Activated CD4-positive, alpha-beta T cell treated with anti-CD3 and anti-CD28 coated beads, Interleukin-2, Interleukin-4, amounts not matched to agents 100 ng/mL and 50 ng/mL, durations not matched to agents 16 hours and 8 hours (primary cell): ENCODE measurements at regions not wholly inside any gene's neighbourhood (a gene's known extent, or its start where the extent isn't known, plus 50 kb on each side); places are given as distances from the start of the nearest gene placed in this dataset.

Experiments
- DNase-seq: peaks from one replicate; pipeline ENCODE4 v3.0.0-alpha.2; 2020; ENCODE audit warnings: low spot score

DNA sequence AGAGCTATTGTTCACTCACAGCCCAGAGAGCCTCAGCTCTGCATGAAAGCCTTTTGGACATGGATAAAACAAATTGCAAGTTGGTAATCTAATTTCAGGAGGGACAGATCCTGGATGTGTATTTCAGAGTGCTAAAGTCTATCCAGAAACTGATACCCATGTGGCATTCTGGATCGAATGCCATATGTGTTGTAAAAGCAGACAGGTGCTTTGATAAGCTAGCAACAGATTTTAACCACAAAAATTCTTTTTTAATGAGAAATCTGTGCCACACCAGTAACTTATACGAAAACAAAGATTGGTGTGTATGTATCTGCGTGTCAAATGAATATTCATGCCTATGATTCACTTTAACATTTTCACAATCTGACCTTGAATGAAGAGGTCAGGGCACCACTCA, 936.6 kb upstream of the MAP3K7 start:
- DNase-seq: no peak

DNA sequence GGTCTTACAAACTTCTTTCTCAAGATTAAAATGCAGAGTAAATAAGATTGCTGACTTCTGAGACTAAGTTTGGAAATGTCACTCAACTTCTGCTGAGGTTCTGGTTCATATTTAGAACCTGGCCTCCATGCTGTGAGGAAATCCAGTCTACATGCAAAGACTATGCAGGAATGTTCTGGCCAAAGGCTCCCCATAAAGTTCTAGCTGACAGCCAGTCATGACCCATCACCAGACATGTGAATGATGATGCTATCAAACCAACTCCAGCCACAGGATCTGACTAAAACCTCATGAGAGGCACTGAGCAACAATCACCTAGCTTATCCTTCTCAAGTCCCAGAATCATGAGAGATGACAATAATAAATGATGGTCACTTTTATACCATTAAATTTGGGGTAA, 935.1 kb upstream of the MAP3K7 start:
- DNase-seq: no peak

DNA sequence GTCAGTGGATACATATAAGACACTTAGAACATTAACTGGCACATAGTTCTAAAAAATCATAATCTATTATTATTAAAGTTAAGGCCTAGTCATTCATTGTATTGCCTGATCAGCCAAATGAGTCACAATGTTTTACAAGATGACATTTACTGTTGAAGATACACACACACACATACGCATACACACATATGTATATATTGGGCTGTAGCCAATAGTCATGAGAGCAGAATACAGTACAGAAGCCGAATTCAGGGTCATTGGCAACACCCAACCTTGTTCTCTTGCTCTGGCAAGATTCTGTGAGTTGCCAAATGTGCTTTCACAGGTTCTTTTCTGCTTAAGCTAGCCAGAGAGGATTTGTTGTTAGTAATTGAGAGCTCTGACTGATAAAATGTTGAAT, 922.8 kb upstream of the MAP3K7 start:
- no peak for DNase-seq

DNA sequence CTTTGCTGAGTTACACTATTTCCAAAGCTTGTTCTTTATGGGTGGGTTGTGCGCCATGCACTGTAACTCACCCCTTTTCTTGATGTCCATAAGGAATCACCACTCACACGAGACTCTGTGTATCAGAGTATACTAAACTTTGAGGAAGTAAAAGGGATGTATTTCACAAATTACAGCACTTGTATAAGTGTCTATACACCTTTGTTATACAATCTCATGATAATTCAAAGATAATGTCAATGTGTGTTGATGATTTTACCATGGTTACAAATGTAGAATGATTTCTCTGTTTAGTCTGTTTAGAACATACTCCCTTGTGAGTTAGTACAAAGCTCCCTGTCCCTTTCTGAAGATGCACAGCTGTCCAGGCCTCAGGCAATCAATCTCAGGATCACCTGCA, 922.2 kb upstream of the MAP3K7 start:
- DNase-seq: no peak

GRCh38 chr6:91506509-91506908, 919.6 kb upstream of the MAP3K7 start:
- no peak for DNase-seq

GRCh38 chr6:91505199-91505598, 918.3 kb upstream of the MAP3K7 start:
- DNase-seq: no peak

GRCh38 chr6:91501930-91502329, 915.1 kb upstream of the MAP3K7 start:
- no peak for DNase-seq

DNA sequence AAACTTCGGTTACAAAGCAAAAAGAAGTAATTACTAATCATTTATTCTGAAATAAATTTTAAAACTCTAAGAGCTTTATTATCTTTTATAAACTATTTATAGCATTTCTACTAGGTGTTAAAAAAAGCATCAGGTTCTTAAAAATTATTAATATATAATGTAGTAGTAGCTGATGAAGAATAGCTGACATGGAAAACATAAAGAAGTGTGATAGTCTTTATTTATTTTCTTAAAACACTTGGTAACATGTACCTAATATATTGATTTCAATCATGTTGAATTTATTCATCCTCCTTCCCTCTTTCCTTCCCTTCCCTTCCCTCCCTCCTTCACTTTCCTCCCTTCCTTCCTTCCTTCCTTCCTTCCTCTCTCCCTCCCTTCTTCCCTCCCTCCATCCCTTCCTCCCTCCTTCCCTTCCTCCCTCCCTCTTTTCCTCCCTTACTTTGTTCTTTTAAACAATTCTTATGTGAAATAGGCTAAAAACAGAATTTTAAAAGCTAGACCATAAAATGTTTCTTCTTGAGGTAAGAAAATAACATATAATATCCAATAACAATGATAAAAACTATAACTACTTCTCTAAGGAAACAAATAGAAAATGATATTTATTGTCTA, 913.9 kb upstream of the MAP3K7 start:
- no peak for DNase-seq

- DNase-seq: no peak
Observed at GRCh38 chr6:91498576-91498975, 911.7 kb upstream of the MAP3K7 start.

DNA sequence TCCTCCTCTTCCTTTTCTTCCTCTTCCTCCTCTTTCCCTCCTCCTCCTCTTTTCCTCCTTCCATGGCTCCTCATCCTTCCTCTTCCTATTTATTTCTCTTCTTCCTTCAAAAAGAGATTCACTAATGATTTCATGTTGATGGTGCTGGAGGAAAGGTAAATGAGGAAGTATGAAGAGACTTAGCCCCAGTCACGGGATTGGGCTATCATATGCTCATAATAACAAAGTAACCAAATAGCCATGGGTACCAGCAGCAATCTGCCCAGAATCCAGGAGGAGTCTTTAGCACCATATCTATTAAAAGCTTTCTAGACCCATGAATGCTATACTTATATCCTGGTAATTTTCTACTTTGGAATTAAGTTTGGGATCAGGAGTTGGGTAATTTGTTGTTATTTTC, 910.9 kb upstream of the MAP3K7 start:
- DNase-seq: no peak

DNA sequence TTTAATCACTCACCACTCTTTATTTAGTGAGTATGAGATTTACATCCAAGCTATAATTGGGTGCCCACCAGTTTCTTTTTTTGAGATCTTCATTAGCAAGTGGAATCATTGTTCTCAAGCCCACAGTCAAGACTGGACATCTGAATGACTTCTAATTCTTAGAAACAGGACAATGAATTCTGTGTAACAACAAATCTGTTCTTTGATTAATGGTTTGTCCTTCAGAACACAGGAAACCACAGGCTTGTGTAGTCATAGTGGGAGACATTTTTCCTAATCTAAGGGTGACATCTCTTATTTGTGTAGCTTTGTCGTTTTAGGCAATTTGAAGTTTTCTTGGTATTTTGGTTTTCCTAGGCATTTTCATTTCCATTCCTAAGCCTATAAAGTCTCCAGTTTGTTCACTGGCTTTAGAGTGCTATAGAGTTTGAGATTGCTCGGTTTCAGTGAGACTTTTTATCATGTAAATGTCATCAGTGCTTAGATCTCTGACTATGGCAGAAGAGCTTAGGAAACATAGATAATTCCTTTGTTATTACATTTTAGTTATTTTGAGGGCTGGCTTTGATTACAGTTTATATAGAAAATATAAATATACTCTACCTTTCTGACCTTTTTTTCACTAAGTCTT, 903.9 kb upstream of the MAP3K7 start:
- no peak for DNase-seq

DNA sequence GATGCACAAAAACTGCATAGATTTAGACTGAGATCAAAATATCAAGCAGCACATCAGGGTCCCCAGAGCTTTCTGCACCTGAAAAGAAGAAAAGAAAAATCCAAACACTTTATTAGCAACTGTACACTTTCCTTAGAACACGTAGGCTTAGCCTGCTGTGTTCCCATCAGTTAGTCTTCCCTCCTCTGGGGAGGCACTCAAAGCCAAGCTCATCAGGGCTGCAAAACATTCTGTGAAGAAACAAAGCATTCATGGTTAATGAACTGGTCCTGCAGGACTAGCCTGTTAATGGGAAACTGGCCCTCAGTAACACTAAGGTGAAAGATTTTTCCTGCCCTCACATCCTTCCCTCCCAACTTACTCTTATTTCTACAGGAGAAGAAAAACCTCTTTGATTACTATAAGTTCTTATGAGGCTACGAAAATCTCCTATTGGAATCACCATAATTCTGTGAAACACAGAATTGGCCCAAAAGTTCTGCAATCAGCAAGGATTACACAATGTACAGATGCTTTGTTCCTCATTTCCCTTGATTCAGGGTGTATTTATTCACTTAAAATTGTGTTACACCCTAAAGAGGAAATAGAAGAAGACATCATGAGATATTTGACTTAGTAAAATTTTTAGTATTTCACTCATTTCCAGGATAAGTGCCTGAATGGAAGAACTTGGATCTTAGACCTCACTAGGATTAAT, 901.0 kb upstream of the MAP3K7 start:
- no peak for DNase-seq

DNA sequence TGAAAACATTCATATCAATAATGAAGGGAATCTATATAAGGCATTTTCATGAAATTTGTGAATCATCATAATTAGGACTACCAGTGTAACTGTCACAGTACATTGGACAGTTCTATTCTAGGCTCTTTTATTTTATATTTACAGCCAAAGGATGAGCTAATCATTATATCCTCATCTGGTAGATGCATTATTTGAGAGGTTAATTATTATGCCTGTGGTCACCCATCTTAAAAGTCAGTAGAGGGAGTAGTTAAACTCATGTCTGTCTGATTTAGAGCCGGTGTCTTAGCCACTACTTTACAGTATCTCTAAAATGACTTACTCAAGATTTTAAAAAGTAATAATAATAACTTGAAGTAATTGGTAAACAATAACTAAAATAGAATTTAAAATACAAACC, 899.3 kb upstream of the MAP3K7 start:
- no peak for DNase-seq

- DNase-seq: no peak
Observed at GRCh38 chr6:91485047-91485446, 898.2 kb upstream of the MAP3K7 start.

- no peak for DNase-seq
Observed at GRCh38 chr6:91483415-91484105, 896.7 kb upstream of the MAP3K7 start.

- no peak for DNase-seq
Observed at GRCh38 chr6:91482498-91482897, 895.6 kb upstream of the MAP3K7 start.

GRCh38 chr6:91480402-91480801, 893.5 kb upstream of the MAP3K7 start:
- no peak for DNase-seq

DNA sequence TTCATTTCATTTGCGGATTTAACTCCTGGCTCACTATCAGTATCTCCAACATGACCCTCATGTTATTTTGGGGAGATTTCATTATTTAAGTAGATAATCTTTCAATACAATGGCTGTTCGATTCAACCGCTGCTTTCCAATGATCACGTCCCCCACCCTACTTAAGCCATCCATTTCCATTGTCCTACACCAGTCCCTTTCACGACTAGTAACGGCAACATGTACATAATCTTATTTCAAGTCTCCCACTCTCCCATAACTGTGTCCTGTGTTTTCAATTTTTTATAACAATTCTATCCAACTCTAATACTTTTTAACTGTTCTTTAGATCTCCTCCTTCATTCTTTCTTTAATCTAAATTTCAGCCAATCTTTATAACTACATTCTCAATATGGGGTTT, 890.8 kb upstream of the MAP3K7 start:
- DNase-seq: no peak

DNA sequence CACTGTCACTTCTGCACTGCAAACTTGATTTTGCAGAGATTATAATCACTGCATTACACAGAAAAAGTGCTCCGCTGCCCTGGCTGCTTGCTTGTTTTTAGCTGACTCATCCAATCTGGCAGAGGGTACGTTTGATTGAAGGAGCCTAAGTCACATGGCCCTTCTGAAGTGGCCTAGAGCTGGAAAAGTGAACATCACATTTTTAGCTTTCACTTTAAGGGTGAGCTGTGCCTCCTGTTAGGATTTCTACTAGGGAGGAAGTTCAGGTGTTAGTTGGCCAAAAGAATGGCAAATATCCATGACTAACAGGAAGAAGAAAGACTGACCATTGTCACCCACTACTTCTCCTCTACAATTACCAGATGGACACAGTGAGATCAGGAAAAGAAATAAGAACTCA, 889.1 kb upstream of the MAP3K7 start:
- DNase-seq: no peak

GRCh38 chr6:91465393-91465792, 878.5 kb upstream of the MAP3K7 start:
- no peak for DNase-seq

GRCh38 chr6:91464718-91465117, 877.8 kb upstream of the MAP3K7 start:
- DNase-seq: no peak

DNA sequence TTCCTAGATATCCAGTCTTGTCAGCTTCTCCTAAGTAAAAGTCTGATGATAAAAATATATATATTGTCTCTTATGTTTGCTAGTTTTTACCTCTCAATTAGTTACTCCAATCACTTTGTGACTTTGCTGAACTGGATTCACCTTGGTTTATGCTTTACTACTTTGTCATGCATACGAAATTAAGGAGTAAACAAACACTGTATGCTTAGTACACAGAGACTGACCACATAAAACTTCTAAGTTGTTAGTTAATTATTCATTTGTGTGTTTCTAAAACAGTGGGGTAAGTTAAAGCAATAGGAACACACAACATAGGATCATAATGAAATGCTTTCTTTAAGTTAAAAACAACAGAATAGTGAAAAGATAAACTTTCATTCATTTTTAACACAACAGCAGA, 877.3 kb upstream of the MAP3K7 start:
- DNase-seq: no peak

DNA sequence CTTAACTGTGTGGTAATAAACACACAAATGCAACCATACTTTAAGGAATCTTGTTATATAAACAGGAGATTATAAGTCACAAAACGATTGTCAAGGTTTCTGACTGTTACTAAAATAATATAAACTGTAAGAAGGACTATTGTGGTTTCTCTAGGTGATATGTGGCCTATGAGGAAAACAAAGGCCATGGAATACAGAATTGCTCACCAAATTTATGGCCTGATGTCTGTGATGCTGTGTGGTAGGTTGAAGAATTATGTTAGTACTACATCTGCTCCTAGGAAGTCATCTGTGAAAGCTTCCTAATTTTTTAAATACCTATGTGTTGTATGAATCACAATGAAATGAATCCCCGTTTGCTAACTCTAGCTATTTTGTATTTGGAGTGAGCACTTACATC, 875.4 kb upstream of the MAP3K7 start:
- DNase-seq: no peak
